Gastroesophageal sphincter (tissue), 4 donors: ENCODE measurements at regions not wholly inside any gene's neighbourhood (a gene's known extent, or its start where the extent isn't known, plus 50 kb on each side); places are given as distances from the start of the nearest gene placed in this dataset.

Source experiments
- ATAC-seq: fragments of 150-250 bp; one replicate; pipeline ENCODE4 v1.9.1; 2016; ENCODE audit warnings: mild to moderate bottlenecking, moderate library complexity
- H3K27ac ChIP-seq, 4 donors: fragments of 200-600 bp; sonication (generic) in 3 of 4; 1 replicate in 3 of 4; 2 replicates in 1 of 4; pipeline ENCODE4 v1.5.1; 2016 to 2019
- H3K27me3 ChIP-seq: fragments of 200-600 bp; sonication (generic); one replicate; pipeline ENCODE4 v1.5.1; 2019
- H3K36me3 ChIP-seq, 2 donors: fragments of 200-600 bp; sonication (generic); one replicate each; pipeline ENCODE4 v1.5.1; 2019; ENCODE audit warnings: control low read depth in 1 of 2
- H3K4me1 ChIP-seq, 3 donors: fragments of 200-600 bp; sonication (generic); 1 replicate in 2 of 3; 2 replicates in 1 of 3; pipeline ENCODE4 v1.5.1; 2016 to 2019; ENCODE audit warnings: control low read depth in 2 of 3
- H3K4me3 ChIP-seq, 2 donors: fragments of 200-600 bp; sonication (generic); one replicate each; pipeline ENCODE4 v1.5.1; 2019; ENCODE audit warnings: mild to moderate bottlenecking in 1 of 2, moderate library complexity in 1 of 2
- H3K9me3 ChIP-seq, 3 donors: fragments of 200-600 bp; sonication (generic); one replicate each; pipeline ENCODE4 v1.5.1; 2017 to 2019; ENCODE audit warnings: control low read depth in 2 of 3
- EP300 ChIP-seq: sonication (generic); formaldehyde crosslinking; IDR thresholded peaks from one replicate; pipeline ENCODE4 v1.6.1; 2017; ENCODE audit warnings: antibody characterized with exemption, mild to moderate bottlenecking
- POLR2A ChIP-seq, 2 donors: fragments of 450-650 bp; IDR thresholded peaks; one replicate each; pipeline ENCODE4 v1.6.1; 2017; ENCODE audit warnings: antibody characterized with exemption in 2 of 2, mild to moderate bottlenecking in 2 of 2, moderate library complexity in 1 of 2
- POLR2AphosphoS5 ChIP-seq: sonication (generic); formaldehyde crosslinking; IDR thresholded peaks from one replicate; pipeline ENCODE4 v1.6.1; 2017; ENCODE audit warnings: antibody characterized with exemption
- WGBS, 2 donors: methylation state at CpG; one replicate each; pipeline ENCODE4 v1.1.5; 2018; ENCODE audit warnings: low coverage in 1 of 2; 5-methylcytosine and 5-hydroxymethylcytosine counted together
- TF ChIP-seq, protein P1 (sequence below), 4 experiments: fragments of 200-600 bp in 2 of 4; fragments of 450-650 bp in 2 of 4; sonication (generic) in 1 of 4; IDR thresholded peaks; one replicate each; pipeline ENCODE4 v1.5.1; 2017 to 2019; ENCODE audit warnings: antibody characterized with exemption in 4 of 4, mild to moderate bottlenecking in 2 of 4, moderate library complexity in 2 of 4

DNA sequence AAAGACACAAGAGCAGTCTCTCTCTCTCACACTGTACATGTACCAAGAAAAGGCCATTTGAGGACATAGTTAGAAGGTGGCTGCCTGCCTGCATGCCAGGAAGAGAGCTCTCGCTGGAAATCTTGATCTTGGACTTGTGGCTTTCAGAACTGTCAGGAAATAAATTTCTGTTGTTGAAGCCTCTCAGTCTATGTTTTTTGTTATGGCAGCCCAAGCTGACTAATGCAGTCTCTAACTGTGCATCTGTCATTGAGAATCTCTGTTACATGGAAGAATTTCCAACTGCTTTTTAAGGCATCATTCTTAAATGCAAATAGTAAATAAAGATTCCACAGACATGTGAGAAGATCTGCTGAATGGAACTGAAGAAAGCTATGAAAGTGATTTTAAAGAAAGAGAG, 198.3 kb downstream of the PCDH10 start:
- WGBS, 2 donors, result 27 to 63% methylated on average over 1 of the region's 1 CpG
- TF ChIP-seq POLR2AphosphoS5 (no peak), EP300 (no peak)
- TF ChIP-seq, protein P1, sequence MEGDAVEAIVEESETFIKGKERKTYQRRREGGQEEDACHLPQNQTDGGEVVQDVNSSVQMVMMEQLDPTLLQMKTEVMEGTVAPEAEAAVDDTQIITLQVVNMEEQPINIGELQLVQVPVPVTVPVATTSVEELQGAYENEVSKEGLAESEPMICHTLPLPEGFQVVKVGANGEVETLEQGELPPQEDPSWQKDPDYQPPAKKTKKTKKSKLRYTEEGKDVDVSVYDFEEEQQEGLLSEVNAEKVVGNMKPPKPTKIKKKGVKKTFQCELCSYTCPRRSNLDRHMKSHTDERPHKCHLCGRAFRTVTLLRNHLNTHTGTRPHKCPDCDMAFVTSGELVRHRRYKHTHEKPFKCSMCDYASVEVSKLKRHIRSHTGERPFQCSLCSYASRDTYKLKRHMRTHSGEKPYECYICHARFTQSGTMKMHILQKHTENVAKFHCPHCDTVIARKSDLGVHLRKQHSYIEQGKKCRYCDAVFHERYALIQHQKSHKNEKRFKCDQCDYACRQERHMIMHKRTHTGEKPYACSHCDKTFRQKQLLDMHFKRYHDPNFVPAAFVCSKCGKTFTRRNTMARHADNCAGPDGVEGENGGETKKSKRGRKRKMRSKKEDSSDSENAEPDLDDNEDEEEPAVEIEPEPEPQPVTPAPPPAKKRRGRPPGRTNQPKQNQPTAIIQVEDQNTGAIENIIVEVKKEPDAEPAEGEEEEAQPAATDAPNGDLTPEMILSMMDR (IDR thresholded peaks at IDR 0.05), result no peak
- H3K36me3 ChIP-seq, result no peaks in the 10 kb centered on the region
- peaks cover 0 to 20% (median 0%) of the 10 kb centered on the region in 3 donors for H3K9me3 ChIP-seq
- H3K4me1 ChIP-seq, result no peaks in the 10 kb centered on the region
- ATAC-seq, result no peak
- no peaks in the 10 kb centered on the region for H3K27me3 ChIP-seq
- H3K4me3 ChIP-seq, result no peak overlapping the region
- H3K27ac ChIP-seq, result no peak overlapping the region

DNA sequence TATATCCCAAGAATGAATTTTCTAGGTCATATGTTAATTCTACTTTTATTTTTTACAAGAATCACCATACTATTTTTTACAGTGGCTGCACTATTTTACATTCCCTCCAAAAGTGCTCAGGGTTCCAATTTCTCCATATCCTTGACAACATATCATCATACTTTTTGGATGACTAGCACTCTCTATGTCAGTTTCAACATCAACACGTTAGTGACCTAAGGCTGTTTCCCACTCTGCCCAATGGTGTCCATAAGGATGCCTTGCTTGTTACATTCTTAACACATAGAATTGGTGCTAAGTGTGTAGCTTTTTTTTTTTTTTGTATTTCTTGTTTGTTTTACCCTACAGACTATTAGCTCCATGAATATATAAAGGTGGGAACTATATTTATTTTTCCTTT, 175.4 kb downstream of the PCDH10 start:
- Histone ChIP-seq H3K27ac (no peak overlapping the region), H3K4me3 (no peak overlapping the region), H3K9me3 (no peaks in the 10 kb centered on the region), H3K4me1 (no peaks in the 10 kb centered on the region), H3K27me3 (no peaks in the 10 kb centered on the region), H3K36me3 (no peaks in the 10 kb centered on the region)
- no peak for TF ChIP-seq POLR2A (IDR thresholded peaks at IDR 0.05)
- WGBS, 2 donors, result 88% methylated on average over 1 of the region's 1 CpG; no CpG with 5 or more reads in 1 of the 2 donors
- ATAC-seq, result no peak

DNA sequence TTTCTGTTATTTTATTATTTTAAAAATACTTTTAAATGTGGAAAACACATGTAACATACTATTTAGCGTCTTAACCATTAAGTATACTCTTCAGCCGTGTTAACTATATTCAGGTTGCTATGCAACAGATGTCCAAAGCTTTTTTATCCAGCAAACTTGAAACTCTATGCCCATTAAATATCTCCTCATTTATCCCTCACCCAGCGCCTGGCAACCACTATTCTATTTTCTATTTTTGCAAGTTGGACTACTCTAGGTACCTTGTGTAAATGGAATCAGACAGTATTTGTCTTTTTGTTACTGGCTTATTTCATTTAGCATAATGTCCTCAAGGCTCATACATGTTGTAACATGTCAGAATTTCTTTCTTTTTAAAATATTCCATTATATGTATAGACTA, 174.6 kb downstream of the PCDH10 start:
- Histone ChIP-seq H3K4me3 (no peak overlapping the region), H3K36me3 (no peaks in the 10 kb centered on the region), H3K27me3 (no peaks in the 10 kb centered on the region), H3K27ac (no peak overlapping the region), H3K9me3 (no peaks in the 10 kb centered on the region), H3K4me1 (no peaks in the 10 kb centered on the region)
- no peak for TF ChIP-seq POLR2AphosphoS5
- TF ChIP-seq, protein P1 (IDR thresholded peaks at IDR 0.05), result no peak
- TF ChIP-seq POLR2A (IDR thresholded peaks at IDR 0.05), result no peak
- no peak for TF ChIP-seq EP300
- no peak for ATAC-seq
- 90 to 92% methylated on average over 3 of the region's 3 CpGs for WGBS, 2 donors

DNA sequence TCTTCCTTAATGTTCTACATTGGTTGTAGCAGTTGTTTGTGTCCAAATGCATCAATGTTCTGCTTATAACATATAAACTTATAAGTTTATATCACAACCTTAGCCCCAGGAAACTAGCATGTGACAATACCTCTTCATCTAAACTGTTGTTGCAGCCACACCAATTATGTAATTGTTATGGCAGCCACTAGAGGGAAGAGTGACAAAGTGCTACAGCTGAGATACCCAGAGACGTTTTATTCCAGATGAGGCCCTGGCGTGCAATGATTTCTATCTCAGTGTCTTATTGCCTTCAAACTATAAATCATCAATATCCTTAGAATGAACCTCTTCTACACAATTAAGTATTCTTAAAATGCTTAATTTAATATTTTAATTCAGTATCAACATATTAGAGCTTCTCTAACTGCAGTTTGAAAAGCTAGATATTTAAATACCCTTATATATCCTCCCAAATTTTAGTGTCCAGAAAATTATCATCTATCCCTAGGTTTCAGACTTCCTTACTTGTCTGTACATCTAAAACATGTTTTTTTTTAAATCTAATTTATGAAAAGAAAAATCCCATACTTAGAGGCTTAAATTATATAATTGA, 171.6 kb downstream of the PCDH10 start:
- H3K36me3 ChIP-seq, result no peaks in the 10 kb centered on the region
- 7 to 17% methylated on average over 2 of the region's 2 CpGs for WGBS, 2 donors
- H3K4me3 ChIP-seq, result no peak overlapping the region
- TF ChIP-seq POLR2A (IDR thresholded peaks at IDR 0.05), result no peak
- no peak for TF ChIP-seq EP300
- TF ChIP-seq, protein P1 (IDR thresholded peaks at IDR 0.05), result peak; percentile 14 to 32 (median 23)
- no peaks in the 10 kb centered on the region for H3K27me3 ChIP-seq
- H3K4me1 ChIP-seq, result no peaks in the 10 kb centered on the region
- no peak for ATAC-seq
- H3K27ac ChIP-seq, result no peak overlapping the region
- H3K9me3 ChIP-seq, result no peaks in the 10 kb centered on the region

DNA sequence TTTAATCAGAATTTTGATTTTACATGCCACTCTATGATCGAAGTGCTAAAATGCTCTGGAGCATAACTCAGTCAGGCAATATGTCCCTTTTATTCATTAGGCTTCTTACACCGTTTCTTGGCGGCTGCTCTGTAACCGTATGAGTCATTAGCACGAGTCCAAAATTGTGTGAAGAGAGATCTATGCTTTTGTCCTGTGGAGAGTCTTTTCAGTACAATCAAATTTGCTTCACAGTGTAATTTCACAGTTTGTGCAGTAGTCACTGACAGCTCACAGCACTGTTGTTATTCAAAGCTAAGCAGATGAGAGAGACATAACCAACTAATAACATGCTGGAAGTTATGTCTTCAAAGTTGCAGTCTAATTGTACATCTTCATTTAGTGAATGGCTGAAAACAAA, 167.8 kb downstream of the PCDH10 start:
- H3K27me3 ChIP-seq, result no peaks in the 10 kb centered on the region
- 33 to 62% methylated on average over 5 of the region's 5 CpGs for WGBS, 2 donors
- ATAC-seq, result no peak
- H3K27ac ChIP-seq, result no peak overlapping the region
- H3K4me1 ChIP-seq, result no peaks in the 10 kb centered on the region
- H3K36me3 ChIP-seq, result no peaks in the 10 kb centered on the region
- no peak overlapping the region for H3K4me3 ChIP-seq
- no peaks in the 10 kb centered on the region for H3K9me3 ChIP-seq
- no peak for TF ChIP-seq POLR2A (IDR thresholded peaks at IDR 0.05)
- no peak for TF ChIP-seq POLR2AphosphoS5

DNA sequence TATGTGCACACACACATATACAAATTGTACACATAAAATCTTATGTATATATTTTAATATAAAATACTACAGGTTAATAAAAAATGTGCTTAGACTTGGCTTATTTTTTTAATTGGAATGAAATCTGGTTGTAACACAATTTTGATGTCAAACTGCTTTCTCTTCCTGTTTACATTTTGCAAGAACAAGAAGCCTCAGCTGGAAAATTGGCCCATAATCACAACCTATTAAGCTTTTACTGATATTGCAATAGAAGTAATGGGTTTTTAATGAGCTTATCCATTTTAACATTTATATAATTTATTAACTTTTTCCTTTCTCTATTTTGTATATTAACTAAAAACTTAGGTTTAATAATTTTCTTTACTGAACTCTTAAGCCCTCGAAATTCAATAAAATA, 165.9 kb downstream of the PCDH10 start:
- H3K4me1 ChIP-seq, result no peaks in the 10 kb centered on the region
- ATAC-seq, result no peak
- WGBS, 2 donors, result 54 to 92% methylated on average over 1 of the region's 1 CpG
- no peak overlapping the region for H3K4me3 ChIP-seq
- H3K27me3 ChIP-seq, result no peaks in the 10 kb centered on the region
- H3K36me3 ChIP-seq, result no peaks in the 10 kb centered on the region
- no peak overlapping the region for H3K27ac ChIP-seq
- no peaks in the 10 kb centered on the region for H3K9me3 ChIP-seq
- no peak for TF ChIP-seq POLR2A (IDR thresholded peaks at IDR 0.05)
- no peak for TF ChIP-seq EP300
- TF ChIP-seq, protein P1 (IDR thresholded peaks at IDR 0.05), result no peak
- no peak for TF ChIP-seq POLR2AphosphoS5
